ENCODE measurements at regions not wholly inside any gene's neighbourhood (a gene's known extent, or its start where the extent isn't known, plus 50 kb on each side); places are given as distances from the start of the nearest gene placed in this dataset.
"Not testable (repeated sequence)": the region's sequence is repeated elsewhere in the genome, so short reads cannot be mapped to it uniquely, and the experiment has no call there.

DNA sequence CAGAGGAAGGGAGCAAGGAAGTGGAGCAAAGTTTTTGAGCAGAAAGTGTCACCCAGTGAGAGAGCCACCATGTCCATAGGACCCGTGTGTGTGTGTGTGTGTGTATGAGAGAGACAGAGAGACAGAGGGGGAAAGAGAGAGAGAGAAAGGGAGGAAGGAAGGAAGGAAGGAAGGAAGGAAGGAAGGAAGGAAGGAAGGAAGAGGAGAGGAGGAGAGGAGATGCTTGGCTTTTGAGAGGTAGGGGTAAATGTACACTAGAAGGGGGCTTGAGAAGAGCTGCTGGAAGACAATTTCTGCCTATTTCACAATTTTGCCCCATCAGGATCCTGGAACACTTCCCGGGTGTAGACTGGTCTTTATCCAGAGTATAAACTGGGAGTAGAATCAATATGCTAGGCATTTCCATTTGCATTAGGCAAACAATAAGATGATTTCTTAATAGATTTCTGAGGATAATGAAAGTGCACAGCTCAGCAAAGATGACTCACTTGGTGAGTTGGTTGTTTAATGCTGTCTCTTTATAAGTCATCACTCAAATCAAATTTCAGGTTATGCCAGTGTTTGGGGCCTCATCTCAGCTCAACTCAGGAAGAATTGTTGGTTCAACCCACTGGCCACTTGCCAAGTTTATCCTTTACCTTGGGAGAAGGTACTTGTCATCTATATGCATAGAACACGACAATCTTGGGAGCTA is 70.0 kb upstream of the FAM13C start:
- H4K20me1 ChIP-seq, result no peaks in the 10 kb centered on the region
- no peak overlapping the region for H3K9ac ChIP-seq
- H3K27me3 ChIP-seq, result no peaks in the 10 kb centered on the region
- H3K4me1 ChIP-seq, result no peaks in the 10 kb centered on the region
- H3K36me3 ChIP-seq, result no peaks in the 10 kb centered on the region
- no peaks in the 10 kb centered on the region for H3K9me3 ChIP-seq
- no peak overlapping the region for H3K27ac ChIP-seq
- H3K4me3 ChIP-seq, result no peak overlapping the region
- no peak for TF ChIP-seq Cebpa-rat (IDR thresholded peaks at IDR 0.05)
- no peak overlapping the region for H3K4me2 ChIP-seq

GRCh38 chr10:59413795-59414194 is 51.4 kb upstream of the FAM13C start:
- not testable (repeated sequence) for H3K4me3 ChIP-seq, H3K4me2 ChIP-seq, H3K4me1 ChIP-seq, H3K9ac ChIP-seq, H3K27me3 ChIP-seq, H3K36me3 ChIP-seq, H3K27ac ChIP-seq, H4K20me1 ChIP-seq, H3K9me3 ChIP-seq
